RWPE2 (cell line): ENCODE measurements at regions not wholly inside any gene's neighbourhood (a gene's known extent, or its start where the extent isn't known, plus 50 kb on each side); places are given as distances from the start of the nearest gene placed in this dataset.

ENCODE experiments used
- ATAC-seq: fragments of 200-7000 bp; cut with Tn5 transposase; 3 replicates; pipeline ENCODE4 v1.9.1; 2021; ENCODE audit warnings: low read depth
- DNase-seq: peaks from one replicate; pipeline ENCODE4 v3.0.0-alpha.2; 2020; ENCODE audit warnings: low spot score
- H3K27ac ChIP-seq: fragments of 450-650 bp; 2 replicates; pipeline ENCODE4 v1.5.1; 2017; ENCODE audit warnings: mild to moderate bottlenecking; ENCODE audit not compliant: poor library complexity, severe bottlenecking
- H3K27me3 ChIP-seq: fragments of 250-450 bp; sonication (Bioruptor Pico); 2 replicates; pipeline ENCODE4 v1.5.1; 2021; ENCODE audit warnings: mild to moderate bottlenecking, moderate library complexity; ENCODE audit not compliant: insufficient read depth, poor library complexity, severe bottlenecking
- H3K36me3 ChIP-seq: fragments of 250-450 bp; sonication (Bioruptor Pico); 2 replicates; pipeline ENCODE4 v1.5.1; 2020; ENCODE audit warnings: low read depth, mild to moderate bottlenecking, moderate library complexity
- H3K4me1 ChIP-seq: fragments of 250-450 bp; sonication (Bioruptor Pico); 2 replicates; pipeline ENCODE4 v1.5.1; 2021; ENCODE audit warnings: mild to moderate bottlenecking, moderate library complexity; ENCODE audit not compliant: insufficient read depth, poor library complexity, severe bottlenecking
- H3K4me3 ChIP-seq: fragments of 250-450 bp; sonication (Bioruptor Pico); 2 replicates; pipeline ENCODE4 v1.5.1; 2021; ENCODE audit warnings: mild to moderate bottlenecking, moderate library complexity; ENCODE audit not compliant: severe bottlenecking
- H3K9me3 ChIP-seq: fragments of 250-450 bp; sonication (Bioruptor Pico); 2 replicates; pipeline ENCODE4 v1.5.1; 2021; ENCODE audit warnings: mild to moderate bottlenecking, moderate library complexity; ENCODE audit not compliant: severe bottlenecking
- TF ChIP-seq, protein P1 (sequence below): fragments of 450-650 bp; IDR thresholded peaks from one replicate; pipeline ENCODE4 v1.5.1; 2017; ENCODE audit warnings: mild to moderate bottlenecking, moderate library complexity; ENCODE audit not compliant: poor library complexity, severe bottlenecking

DNA sequence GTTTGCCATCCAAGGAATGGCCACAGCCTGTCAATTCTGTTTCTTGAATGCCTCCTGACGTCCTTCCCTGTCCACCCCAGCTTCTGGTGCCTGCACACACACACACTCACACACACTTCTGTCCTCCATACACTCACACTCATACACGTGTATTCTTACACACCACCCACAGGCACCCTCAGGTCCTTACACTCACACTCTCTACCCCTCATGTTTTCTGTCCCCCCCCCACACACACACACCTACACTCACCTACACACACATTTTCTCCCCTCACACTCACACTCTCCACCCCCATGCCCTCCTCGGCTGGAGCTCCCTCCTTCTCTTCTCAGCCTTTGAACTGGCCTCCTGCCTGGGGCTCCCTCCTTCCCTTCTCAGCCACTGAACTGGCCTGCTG is 148.0 kb upstream of the SALL3 start:
- no peaks in the 10 kb centered on the region for H3K27me3 ChIP-seq
- no peaks in the 10 kb centered on the region for H3K4me1 ChIP-seq

DNA sequence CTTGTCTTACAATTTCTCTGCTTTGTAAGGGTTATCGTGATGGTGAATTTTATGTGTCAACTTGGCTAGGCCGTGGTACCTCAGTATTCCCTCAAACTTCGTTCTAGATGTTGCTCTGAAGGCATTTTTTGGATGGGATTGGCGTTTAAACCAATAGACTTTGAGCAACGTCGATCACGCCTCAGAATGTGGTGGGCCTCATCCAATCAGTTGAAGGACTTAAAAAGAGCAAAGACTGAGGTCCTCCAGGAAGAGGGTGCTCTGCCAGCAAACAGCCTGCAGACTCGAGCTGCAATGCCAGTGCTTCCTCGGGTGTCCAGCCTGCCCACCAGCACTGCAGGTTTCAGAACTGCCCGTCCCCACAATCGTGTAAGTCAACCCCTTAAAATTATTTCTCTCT is 145.8 kb upstream of the SALL3 start:
- TF ChIP-seq, protein P1, sequence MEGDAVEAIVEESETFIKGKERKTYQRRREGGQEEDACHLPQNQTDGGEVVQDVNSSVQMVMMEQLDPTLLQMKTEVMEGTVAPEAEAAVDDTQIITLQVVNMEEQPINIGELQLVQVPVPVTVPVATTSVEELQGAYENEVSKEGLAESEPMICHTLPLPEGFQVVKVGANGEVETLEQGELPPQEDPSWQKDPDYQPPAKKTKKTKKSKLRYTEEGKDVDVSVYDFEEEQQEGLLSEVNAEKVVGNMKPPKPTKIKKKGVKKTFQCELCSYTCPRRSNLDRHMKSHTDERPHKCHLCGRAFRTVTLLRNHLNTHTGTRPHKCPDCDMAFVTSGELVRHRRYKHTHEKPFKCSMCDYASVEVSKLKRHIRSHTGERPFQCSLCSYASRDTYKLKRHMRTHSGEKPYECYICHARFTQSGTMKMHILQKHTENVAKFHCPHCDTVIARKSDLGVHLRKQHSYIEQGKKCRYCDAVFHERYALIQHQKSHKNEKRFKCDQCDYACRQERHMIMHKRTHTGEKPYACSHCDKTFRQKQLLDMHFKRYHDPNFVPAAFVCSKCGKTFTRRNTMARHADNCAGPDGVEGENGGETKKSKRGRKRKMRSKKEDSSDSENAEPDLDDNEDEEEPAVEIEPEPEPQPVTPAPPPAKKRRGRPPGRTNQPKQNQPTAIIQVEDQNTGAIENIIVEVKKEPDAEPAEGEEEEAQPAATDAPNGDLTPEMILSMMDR: no peak
- Histone ChIP-seq H3K4me1 (no peaks in the 10 kb centered on the region), H3K27ac (no peak overlapping the region), H3K9me3 (no peaks in the 10 kb centered on the region), H3K4me3 (no peak overlapping the region), H3K27me3 (no peaks in the 10 kb centered on the region), H3K36me3 (no peaks in the 10 kb centered on the region)
- DNase-seq (no peak), ATAC-seq (no peak)

More for the DNA sequence above, 148.0 kb upstream of the SALL3 start:
- no peak for DNase-seq
- no peaks in the 10 kb centered on the region for H3K9me3 ChIP-seq
- H3K36me3 ChIP-seq: no peaks in the 10 kb centered on the region
- H3K27ac ChIP-seq: no peak overlapping the region
- no peak for ATAC-seq
- TF ChIP-seq, protein P1: no peak
- H3K4me3 ChIP-seq: no peak overlapping the region

DNA sequence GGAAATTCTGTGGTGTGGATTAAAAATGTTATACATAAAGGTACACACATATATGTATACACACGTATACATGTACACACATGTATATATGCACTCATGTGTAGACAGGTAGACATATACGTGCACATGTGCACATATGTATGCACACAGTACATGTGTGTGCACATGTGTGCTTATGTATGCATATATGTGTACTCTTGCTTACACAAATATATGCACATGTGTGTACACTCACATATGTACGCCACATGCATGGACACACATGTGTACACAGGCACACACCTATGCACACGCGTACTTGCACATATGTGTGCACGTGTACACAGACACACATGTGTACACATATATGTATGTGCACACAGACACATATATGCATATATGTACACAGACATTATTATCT is 142.8 kb upstream of the SALL3 start:
- no peaks in the 10 kb centered on the region for H3K27me3 ChIP-seq
- H3K4me1 ChIP-seq: no peaks in the 10 kb centered on the region
- no peak overlapping the region for H3K27ac ChIP-seq
- no peaks in the 10 kb centered on the region for H3K9me3 ChIP-seq
- DNase-seq (no peak), ATAC-seq (no peak)
- no peaks in the 10 kb centered on the region for H3K36me3 ChIP-seq
- H3K4me3 ChIP-seq: no peak overlapping the region
- TF ChIP-seq, protein P1: no peak

DNA sequence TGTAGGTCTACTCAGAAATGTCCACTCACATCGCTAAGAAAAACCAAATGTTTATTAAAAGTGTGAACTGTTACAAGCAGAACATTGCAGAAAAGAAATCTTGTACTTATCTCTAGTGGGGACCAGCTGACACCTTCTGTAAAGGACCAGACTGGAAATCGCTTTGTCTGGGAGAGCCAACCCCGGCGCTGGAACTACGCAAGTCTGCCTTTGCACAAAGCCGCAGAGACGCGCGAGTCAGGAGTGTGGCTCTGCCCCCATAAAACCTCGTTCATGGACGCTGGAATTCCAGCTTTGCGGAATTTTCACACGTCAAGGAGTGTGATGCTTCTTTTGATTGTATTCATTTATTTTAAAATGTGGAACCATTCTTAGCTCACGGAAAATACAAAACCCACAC is 141.9 kb upstream of the SALL3 start:
- H3K4me1 ChIP-seq: no peaks in the 10 kb centered on the region
- no peak overlapping the region for H3K27ac ChIP-seq
- H3K36me3 ChIP-seq: no peaks in the 10 kb centered on the region
- H3K9me3 ChIP-seq: no peaks in the 10 kb centered on the region
- no peak overlapping the region for H3K4me3 ChIP-seq
- no peaks in the 10 kb centered on the region for H3K27me3 ChIP-seq
- TF ChIP-seq, protein P1: no peak
- DNase-seq: no peak
- ATAC-seq: no peak

DNA sequence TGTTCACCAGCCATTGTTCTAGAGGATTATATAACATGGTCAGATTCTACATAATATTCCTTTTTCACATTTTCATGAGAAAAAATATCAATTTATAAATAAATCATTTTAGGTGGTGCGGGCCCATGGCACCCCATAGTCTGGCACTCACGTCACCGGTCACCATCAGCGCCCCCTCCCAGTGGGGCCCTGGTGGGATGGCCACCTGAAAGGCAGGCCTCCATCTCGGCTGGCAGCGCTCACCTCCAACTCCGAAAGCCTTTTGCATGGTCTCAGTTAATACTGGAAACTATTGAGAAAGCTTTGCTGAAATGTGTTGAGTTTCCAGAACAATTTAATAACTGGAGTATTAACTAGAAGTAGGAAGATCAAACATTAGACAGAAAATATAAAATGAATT is 141.4 kb upstream of the SALL3 start:
- Histone ChIP-seq H3K4me1 (no peaks in the 10 kb centered on the region), H3K4me3 (no peak overlapping the region), H3K9me3 (no peaks in the 10 kb centered on the region), H3K36me3 (no peaks in the 10 kb centered on the region), H3K27me3 (no peaks in the 10 kb centered on the region), H3K27ac (no peak overlapping the region)
- DNase-seq (no peak), ATAC-seq (no peak)
- TF ChIP-seq, protein P1: no peak
